Epithelial cell of proximal tubule (primary cell): ENCODE measurements at regions not wholly inside any gene's neighbourhood (a gene's known extent, or its start where the extent isn't known, plus 50 kb on each side); places are given as distances from the start of the nearest gene placed in this dataset.

Experiments used
- DNase-seq: peaks from one replicate; pipeline ENCODE4 v3.0.0-alpha.2; 2011; ENCODE audit warnings: low read depth
- H3K4me3 ChIP-seq: 2 replicates; pipeline ENCODE4 v1.5.1; 2011; ENCODE audit warnings: low read depth, mild to moderate bottlenecking, low read length
- CTCF ChIP-seq: conservative IDR thresholded peaks from 2 replicates; pipeline ENCODE4 v1.5.1; 2012; ENCODE audit warnings: low read depth, mild to moderate bottlenecking, low read length

GRCh38 chr6:4563156-4563555, 213.0 kb upstream of the CDYL start:
- DNase-seq: no peak
- no peak for TF ChIP-seq CTCF
- no peak overlapping the region for H3K4me3 ChIP-seq

GRCh38 chr6:4561773-4562400, 214.3 kb upstream of the CDYL start:
- DNase-seq: no peak
- no peak for TF ChIP-seq CTCF

GRCh38 chr6:4561078-4561435, 215.1 kb upstream of the CDYL start:
- H3K4me3 ChIP-seq: no peak overlapping the region
- no peak for DNase-seq
- no peak for TF ChIP-seq CTCF

More at GRCh38 chr6:4561773-4562400, 214.3 kb upstream of the CDYL start:
- H3K4me3 ChIP-seq: no peak overlapping the region

- no peak for TF ChIP-seq CTCF
- H3K4me3 ChIP-seq: no peak overlapping the region
- no peak for DNase-seq
These were observed 215.8 kb upstream of the CDYL start for GRCh38 chr6:4560221-4561077.

GRCh38 chr6:4559281-4559875, 216.8 kb upstream of the CDYL start:
- H3K4me3 ChIP-seq: no peak overlapping the region
- DNase-seq: no peak
- no peak for TF ChIP-seq CTCF

GRCh38 chr6:4554645-4555044, 221.6 kb upstream of the CDYL start:
- DNase-seq: no peak
- no peak for TF ChIP-seq CTCF
- H3K4me3 ChIP-seq: no peak overlapping the region
